Osteocyte (in vitro differentiated cells): ENCODE measurements at regions not wholly inside any gene's neighbourhood (a gene's known extent, or its start where the extent isn't known, plus 50 kb on each side); places are given as distances from the start of the nearest gene placed in this dataset.

Experiments
- DNase-seq: peaks from one replicate; pipeline ENCODE4 v3.0.0; 2021; ENCODE audit warnings: mixed read lengths; ENCODE audit not compliant: unreplicated experiment; ENCODE audit errors: extremely low spot score
- H3K27ac Mint-ChIP-seq: one replicate; pipeline ENCODE4 v1.8.0; 2021; ENCODE audit warnings: mild to moderate bottlenecking, mixed read lengths; ENCODE audit not compliant: unreplicated experiment
- H3K27me3 Mint-ChIP-seq: one replicate; pipeline ENCODE4 v1.8.0; 2021; ENCODE audit warnings: mixed read lengths; ENCODE audit not compliant: unreplicated experiment
- H3K36me3 Mint-ChIP-seq: one replicate; pipeline ENCODE4 v1.8.0; 2021; ENCODE audit warnings: mixed read lengths; ENCODE audit not compliant: unreplicated experiment
- H3K4me1 Mint-ChIP-seq: one replicate; pipeline ENCODE4 v1.8.0; 2021; ENCODE audit warnings: mixed read lengths; ENCODE audit not compliant: unreplicated experiment
- H3K4me3 Mint-ChIP-seq: one replicate; pipeline ENCODE4 v1.8.0; 2021; ENCODE audit warnings: mild to moderate bottlenecking, moderate library complexity, mixed read lengths; ENCODE audit not compliant: unreplicated experiment
- H3K9me3 Mint-ChIP-seq: one replicate; pipeline ENCODE4 v1.8.0; 2021; ENCODE audit warnings: mixed read lengths; ENCODE audit not compliant: unreplicated experiment
- CTCF ChIP-seq: fragments of 200-600 bp; sonication (generic); IDR thresholded peaks from 2 replicates; pipeline ENCODE4 v1.5.0; 2021; ENCODE audit warnings: antibody characterized with exemption, mild to moderate bottlenecking, moderate library complexity

GRCh38 chr2:19003554-19003953 is 354.9 kb downstream of the OSR1 start:
- H3K4me1 Mint-ChIP-seq: peaks cover 5% of the 10 kb centered on the region
- no peaks in the 10 kb centered on the region for H3K9me3 Mint-ChIP-seq
- H3K36me3 Mint-ChIP-seq: no peaks in the 10 kb centered on the region
- H3K4me3 Mint-ChIP-seq: no peak overlapping the region
- DNase-seq: no peak
- TF ChIP-seq CTCF: no peak
- no peaks in the 10 kb centered on the region for H3K27me3 Mint-ChIP-seq
- no peak overlapping the region for H3K27ac Mint-ChIP-seq

DNA sequence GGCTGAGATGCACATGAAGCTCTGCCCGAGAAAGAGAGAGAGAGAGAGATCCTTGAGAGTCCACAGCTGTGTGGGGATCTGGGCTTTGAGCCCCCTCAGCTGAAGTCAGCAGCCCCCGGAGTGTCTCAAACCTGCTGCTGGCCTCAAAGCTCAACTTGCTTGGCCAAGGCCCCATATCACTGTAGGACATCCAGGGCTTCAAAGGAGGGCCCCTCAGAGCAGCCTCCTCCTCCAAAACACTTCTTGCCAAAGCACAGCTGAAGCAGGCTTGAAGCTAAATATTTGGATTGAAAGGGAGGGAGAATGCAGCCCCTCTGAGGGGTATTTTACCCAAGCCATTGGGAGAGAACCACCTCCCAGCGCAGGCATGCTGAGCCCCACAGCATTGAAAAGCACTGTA is 357.6 kb downstream of the OSR1 start:
- no peak for DNase-seq
- Mint-ChIP-seq H3K9me3 (no peaks in the 10 kb centered on the region), H3K4me1 (peaks cover 12% of the 10 kb centered on the region), H3K36me3 (no peaks in the 10 kb centered on the region), H3K27ac (no peak overlapping the region), H3K4me3 (no peak overlapping the region), H3K27me3 (no peaks in the 10 kb centered on the region)
- TF ChIP-seq CTCF: no peak

- Mint-ChIP-seq H3K4me3 (no peak overlapping the region), H3K27me3 (no peaks in the 10 kb centered on the region), H3K4me1 (peaks cover 17% of the 10 kb centered on the region), H3K9me3 (no peaks in the 10 kb centered on the region), H3K36me3 (no peaks in the 10 kb centered on the region), H3K27ac (no peak overlapping the region)
- TF ChIP-seq CTCF: no peak
- no peak for DNase-seq
These were observed 359.2 kb downstream of the OSR1 start for GRCh38 chr2:18999198-18999597.

GRCh38 chr2:18998491-18998890 is 359.9 kb downstream of the OSR1 start:
- no peak overlapping the region for H3K4me3 Mint-ChIP-seq

DNA sequence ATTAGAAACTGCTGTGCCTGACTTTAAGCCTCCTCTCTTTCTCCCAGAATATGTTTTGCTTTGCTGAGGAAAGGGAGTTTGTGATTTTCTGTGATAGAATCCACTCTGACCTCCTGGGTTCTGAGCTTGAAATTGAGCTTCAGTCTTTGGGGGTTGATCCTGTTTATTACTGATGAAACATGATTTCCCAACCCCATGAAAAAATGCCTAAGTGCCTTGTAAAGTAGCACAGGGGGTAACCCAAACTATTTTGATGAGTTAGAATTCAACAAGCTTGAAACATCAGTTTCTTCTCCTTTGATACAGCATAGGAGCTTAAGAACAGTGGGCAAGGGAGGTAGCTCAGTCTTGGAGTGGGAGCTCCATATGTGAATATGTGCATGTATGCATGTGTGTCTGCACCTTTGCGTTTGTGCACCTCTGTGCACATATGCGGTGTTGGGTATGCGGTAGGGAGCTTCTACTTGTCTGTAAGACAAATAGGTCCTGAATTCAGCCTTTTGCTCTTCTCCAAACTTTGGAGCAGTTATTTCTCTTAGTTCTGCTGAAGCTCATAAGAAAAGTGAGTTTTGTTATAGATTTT is 364.6 kb downstream of the OSR1 start:
- H3K27ac Mint-ChIP-seq: peak overlapping the region; percentile 3
- H3K27me3 Mint-ChIP-seq: no peaks in the 10 kb centered on the region
- peaks cover 59% of the 10 kb centered on the region for H3K4me1 Mint-ChIP-seq
- H3K36me3 Mint-ChIP-seq: no peaks in the 10 kb centered on the region
- H3K9me3 Mint-ChIP-seq: no peaks in the 10 kb centered on the region
- no peak overlapping the region for H3K4me3 Mint-ChIP-seq
- DNase-seq: no peak
- TF ChIP-seq CTCF: no peak

More at GRCh38 chr2:18998491-18998890, 359.9 kb downstream of the OSR1 start:
- H3K4me1 Mint-ChIP-seq: peaks cover 24% of the 10 kb centered on the region
- no peak for DNase-seq
- TF ChIP-seq CTCF: no peak
- H3K27ac Mint-ChIP-seq: no peak overlapping the region
- no peaks in the 10 kb centered on the region for H3K36me3 Mint-ChIP-seq
- no peaks in the 10 kb centered on the region for H3K9me3 Mint-ChIP-seq
- H3K27me3 Mint-ChIP-seq: no peaks in the 10 kb centered on the region
